GM19023 (cell line): ENCODE measurements at regions not wholly inside any gene's neighbourhood (a gene's known extent, or its start where the extent isn't known, plus 50 kb on each side); places are given as distances from the start of the nearest gene placed in this dataset.
"Not testable (repeated sequence)": the region's sequence is repeated elsewhere in the genome, so short reads cannot be mapped to it uniquely, and the experiment has no call there.

ENCODE experiments used
- ATAC-seq: cut with Tn5 transposase; IDR thresholded peaks from one replicate; pipeline ENCODE4 v1.9.1; 2021; ENCODE audit warnings: mild to moderate bottlenecking, moderate library complexity; ENCODE audit not compliant: unreplicated experiment

- ATAC-seq = no peak
Observed at GRCh38 chr5:89584339-89584956, 701.5 kb upstream of the MEF2C start.

GRCh38 chr5:89583534-89583933 lies 700.5 kb upstream of the MEF2C start:
- ATAC-seq = no peak

GRCh38 chr5:89582768-89583339 lies 699.9 kb upstream of the MEF2C start:
- ATAC-seq = no peak

- no peak for ATAC-seq
Observed at GRCh38 chr5:89580976-89581375, 698.0 kb upstream of the MEF2C start.

GRCh38 chr5:89575319-89575718 lies 692.3 kb upstream of the MEF2C start:
- no peak for ATAC-seq

GRCh38 chr5:89573345-89573744 lies 690.4 kb upstream of the MEF2C start:
- no peak for ATAC-seq

GRCh38 chr5:89572696-89573095 lies 689.7 kb upstream of the MEF2C start:
- ATAC-seq = no peak

GRCh38 chr5:89570557-89570956 lies 687.6 kb upstream of the MEF2C start:
- ATAC-seq = no peak

- ATAC-seq = no peak
Observed at GRCh38 chr5:89566340-89566739, 683.4 kb upstream of the MEF2C start.

- ATAC-seq = no peak
Observed at GRCh38 chr5:89560696-89561095, 677.7 kb upstream of the MEF2C start.

- no peak for ATAC-seq
Observed at GRCh38 chr5:89556215-89556913, 673.4 kb upstream of the MEF2C start.

GRCh38 chr5:89546657-89547056 lies 663.7 kb upstream of the MEF2C start:
- ATAC-seq = no peak

- ATAC-seq = no peak
Observed at GRCh38 chr5:89545626-89546025, 662.6 kb upstream of the MEF2C start.

- ATAC-seq = no peak
Observed at GRCh38 chr5:89545076-89545475, 662.1 kb upstream of the MEF2C start.

- no peak for ATAC-seq
Observed at GRCh38 chr5:89542736-89543135, 659.8 kb upstream of the MEF2C start.

- ATAC-seq = no peak
Observed at GRCh38 chr5:89537800-89538199, 654.8 kb upstream of the MEF2C start.

GRCh38 chr5:89536020-89536419 lies 653.0 kb upstream of the MEF2C start:
- ATAC-seq = no peak

GRCh38 chr5:89535411-89535810 lies 652.4 kb upstream of the MEF2C start:
- no peak for ATAC-seq

- ATAC-seq = no peak
Observed at GRCh38 chr5:89534331-89534730, 651.3 kb upstream of the MEF2C start.

GRCh38 chr5:89524785-89525184 lies 641.8 kb upstream of the MEF2C start:
- ATAC-seq = no peak

GRCh38 chr5:89523867-89524266 lies 640.9 kb upstream of the MEF2C start:
- ATAC-seq = not testable (repeated sequence)

GRCh38 chr5:89520771-89521170 lies 637.8 kb upstream of the MEF2C start:
- ATAC-seq = no peak
